ENCODE measurements at regions not wholly inside any gene's neighbourhood (a gene's known extent, or its start where the extent isn't known, plus 50 kb on each side); places are given as distances from the start of the nearest gene placed in this dataset.

DNA sequence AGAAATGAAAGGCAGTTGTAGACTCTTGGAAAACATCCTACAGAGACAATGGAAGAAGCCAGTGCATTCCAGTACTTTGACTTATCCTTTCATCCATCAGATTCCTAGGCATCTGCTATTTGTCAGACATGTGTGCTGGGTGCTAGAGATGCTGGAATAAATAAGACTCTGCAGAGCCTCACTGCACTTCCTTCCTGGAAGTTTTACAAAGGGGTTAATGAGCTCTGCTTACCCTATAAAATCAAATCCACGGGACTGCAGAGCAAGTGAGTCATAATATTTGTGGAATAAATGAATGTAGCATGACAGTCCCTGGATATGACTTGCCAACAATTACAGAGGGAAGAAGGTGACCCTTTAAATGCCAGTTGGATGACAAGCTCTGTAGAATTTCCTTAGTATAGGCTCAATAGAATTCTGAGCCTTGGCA, 52.7 kb upstream of the NPAS2 start:
- Histone ChIP-seq H3K4me1 (peaks cover 0 to 7% of the 10 kb centered on the region in 2 donors), H3K27me3 (no peaks in the 10 kb centered on the region), H3K36me3 (no peaks in the 10 kb centered on the region), H3K27ac (no peak overlapping the region), H3K9me3 (no peaks in the 10 kb centered on the region), H3K4me3 (no peak overlapping the region)
- DNase-seq (ENCODE audit: low spot score in 2 of 2), result no peak
- TF ChIP-seq, protein P1, sequence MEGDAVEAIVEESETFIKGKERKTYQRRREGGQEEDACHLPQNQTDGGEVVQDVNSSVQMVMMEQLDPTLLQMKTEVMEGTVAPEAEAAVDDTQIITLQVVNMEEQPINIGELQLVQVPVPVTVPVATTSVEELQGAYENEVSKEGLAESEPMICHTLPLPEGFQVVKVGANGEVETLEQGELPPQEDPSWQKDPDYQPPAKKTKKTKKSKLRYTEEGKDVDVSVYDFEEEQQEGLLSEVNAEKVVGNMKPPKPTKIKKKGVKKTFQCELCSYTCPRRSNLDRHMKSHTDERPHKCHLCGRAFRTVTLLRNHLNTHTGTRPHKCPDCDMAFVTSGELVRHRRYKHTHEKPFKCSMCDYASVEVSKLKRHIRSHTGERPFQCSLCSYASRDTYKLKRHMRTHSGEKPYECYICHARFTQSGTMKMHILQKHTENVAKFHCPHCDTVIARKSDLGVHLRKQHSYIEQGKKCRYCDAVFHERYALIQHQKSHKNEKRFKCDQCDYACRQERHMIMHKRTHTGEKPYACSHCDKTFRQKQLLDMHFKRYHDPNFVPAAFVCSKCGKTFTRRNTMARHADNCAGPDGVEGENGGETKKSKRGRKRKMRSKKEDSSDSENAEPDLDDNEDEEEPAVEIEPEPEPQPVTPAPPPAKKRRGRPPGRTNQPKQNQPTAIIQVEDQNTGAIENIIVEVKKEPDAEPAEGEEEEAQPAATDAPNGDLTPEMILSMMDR (IDR thresholded peaks at IDR 0.05), result no peak
- intact Hi-C loops (cut with DNase I), result no loop called here

DNA sequence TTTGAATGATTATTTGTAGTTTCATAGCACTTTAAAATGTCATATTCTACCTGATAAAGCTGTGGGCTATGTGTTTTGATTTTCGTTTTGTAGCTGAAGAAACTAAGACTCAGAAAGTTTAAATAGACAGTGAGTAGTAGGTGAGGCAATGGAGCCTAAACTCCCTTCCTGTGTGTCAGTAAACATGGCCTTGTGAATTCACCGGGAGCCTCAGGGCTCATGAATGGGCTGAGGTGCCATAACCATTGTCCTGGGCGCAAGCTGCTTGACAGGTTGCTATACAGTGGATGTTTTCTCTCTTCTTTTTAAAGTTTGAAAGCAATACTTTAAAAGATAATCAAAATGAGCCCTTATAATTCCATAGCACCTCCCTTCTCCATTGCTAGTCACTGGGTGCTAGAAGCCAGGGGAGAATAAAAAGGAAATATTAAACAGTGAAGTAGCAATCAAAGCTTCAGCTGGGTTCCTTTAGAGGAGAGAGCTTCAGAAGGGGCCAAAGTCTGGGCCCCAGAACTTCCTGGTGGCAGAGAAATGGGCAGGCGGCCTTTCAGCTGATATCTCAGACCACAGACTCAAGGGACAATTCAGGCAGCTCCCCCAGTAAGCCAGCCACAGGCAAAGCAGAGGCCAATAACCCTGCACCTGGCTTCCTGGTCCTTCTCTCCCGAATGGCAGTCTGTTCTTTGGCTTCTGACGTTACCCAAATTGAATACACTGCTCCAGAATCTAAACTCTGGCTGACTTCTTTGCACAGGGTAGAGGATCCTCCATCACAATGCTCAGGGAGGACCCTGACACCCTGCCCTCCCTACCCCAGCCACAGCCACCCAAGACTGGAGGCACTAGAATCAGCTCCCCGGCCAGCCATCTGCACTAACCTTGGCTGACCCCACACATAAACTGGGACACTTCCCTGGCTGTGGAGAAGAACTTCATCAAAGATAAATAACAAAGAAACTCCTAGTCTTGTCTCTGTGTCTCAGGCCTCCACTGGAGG, 51.8 kb upstream of the NPAS2 start:
- no peaks in the 10 kb centered on the region for H3K27me3 ChIP-seq
- H3K27ac ChIP-seq, result no peak overlapping the region
- peaks cover 0 to 7% of the 10 kb centered on the region in 2 donors for H3K4me1 ChIP-seq
- TF ChIP-seq, protein P1 (IDR thresholded peaks at IDR 0.05), result no peak
- no peak for DNase-seq (ENCODE audit: low spot score in 2 of 2)
- H3K9me3 ChIP-seq, result no peaks in the 10 kb centered on the region
- no peaks in the 10 kb centered on the region for H3K36me3 ChIP-seq
- intact Hi-C loops (cut with DNase I), result no loop called here
- no peak overlapping the region for H3K4me3 ChIP-seq
